ENCODE measurements at regions not wholly inside any gene's neighbourhood (a gene's known extent, or its start where the extent isn't known, plus 50 kb on each side); places are given as distances from the start of the nearest gene placed in this dataset.
"Not testable (repeated sequence)": the region's sequence is repeated elsewhere in the genome, so short reads cannot be mapped to it uniquely, and the experiment has no call there.

DNA sequence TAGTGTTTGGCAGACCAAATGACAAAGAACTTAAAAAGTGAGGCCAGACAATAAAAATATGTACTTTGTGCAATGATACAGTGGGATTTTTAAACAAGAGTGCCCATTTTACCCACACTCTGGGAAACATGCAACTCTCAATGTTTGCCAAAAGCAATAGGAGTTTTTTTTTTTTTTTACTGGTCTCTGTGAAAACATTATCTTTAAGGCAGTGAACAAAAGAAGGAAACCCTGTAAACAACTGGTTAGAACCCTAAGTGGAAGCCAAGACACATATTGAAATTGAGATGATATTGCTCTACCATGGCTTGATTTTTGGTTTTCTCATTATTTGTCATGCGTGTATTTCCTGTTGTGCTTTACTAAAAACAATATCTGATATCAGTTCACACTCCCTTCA lies 67.2 kb upstream of the PPP3CA start:
- no peaks in the 10 kb centered on the region for H3K9me3 ChIP-seq
- no peaks in the 10 kb centered on the region for H3K36me3 ChIP-seq
- no peak for DNase-seq
- no peaks in the 10 kb centered on the region for H3K27me3 ChIP-seq
- ATAC-seq (ENCODE audit: low FRiP score in 2 of 2): no peak
- H3K27ac ChIP-seq: no peak overlapping the region
- H3K4me3 ChIP-seq: no peak overlapping the region
- peaks cover 0 to 5% (median 2%) of the 10 kb centered on the region in 4 donors for H3K4me1 ChIP-seq
- TF ChIP-seq EP300 (IDR thresholded peaks at IDR 0.05) (no peak), POLR2A (IDR thresholded peaks at IDR 0.05) (no peak), POLR2AphosphoS5 (IDR thresholded peaks at IDR 0.05) (no peak)
- TF ChIP-seq, protein P1, sequence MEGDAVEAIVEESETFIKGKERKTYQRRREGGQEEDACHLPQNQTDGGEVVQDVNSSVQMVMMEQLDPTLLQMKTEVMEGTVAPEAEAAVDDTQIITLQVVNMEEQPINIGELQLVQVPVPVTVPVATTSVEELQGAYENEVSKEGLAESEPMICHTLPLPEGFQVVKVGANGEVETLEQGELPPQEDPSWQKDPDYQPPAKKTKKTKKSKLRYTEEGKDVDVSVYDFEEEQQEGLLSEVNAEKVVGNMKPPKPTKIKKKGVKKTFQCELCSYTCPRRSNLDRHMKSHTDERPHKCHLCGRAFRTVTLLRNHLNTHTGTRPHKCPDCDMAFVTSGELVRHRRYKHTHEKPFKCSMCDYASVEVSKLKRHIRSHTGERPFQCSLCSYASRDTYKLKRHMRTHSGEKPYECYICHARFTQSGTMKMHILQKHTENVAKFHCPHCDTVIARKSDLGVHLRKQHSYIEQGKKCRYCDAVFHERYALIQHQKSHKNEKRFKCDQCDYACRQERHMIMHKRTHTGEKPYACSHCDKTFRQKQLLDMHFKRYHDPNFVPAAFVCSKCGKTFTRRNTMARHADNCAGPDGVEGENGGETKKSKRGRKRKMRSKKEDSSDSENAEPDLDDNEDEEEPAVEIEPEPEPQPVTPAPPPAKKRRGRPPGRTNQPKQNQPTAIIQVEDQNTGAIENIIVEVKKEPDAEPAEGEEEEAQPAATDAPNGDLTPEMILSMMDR (IDR thresholded peaks at IDR 0.05): no peak
- 72 to 75% methylated on average over 1 of the region's 1 CpG for WGBS, 2 donors

DNA sequence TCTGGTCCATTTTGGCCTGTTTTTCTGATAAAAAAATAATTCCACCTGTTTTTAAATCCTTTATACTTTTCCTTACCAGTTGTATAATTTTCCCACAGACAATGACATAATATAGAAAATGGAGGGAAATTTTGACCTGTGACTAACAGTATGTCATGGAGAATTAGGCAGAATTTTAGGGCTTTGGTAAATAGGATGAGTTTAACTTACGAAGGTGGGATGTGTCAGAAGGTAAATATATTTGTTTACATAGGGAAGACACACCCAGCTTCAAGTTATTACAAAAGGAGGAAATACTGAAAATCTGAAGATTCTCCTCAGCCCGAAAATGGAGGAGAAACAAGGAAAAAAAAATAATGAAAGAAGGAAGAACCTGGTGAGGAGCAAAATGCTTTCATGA lies 64.6 kb upstream of the PPP3CA start:
- WGBS, 2 donors: 65 to 75% methylated on average over 2 of the region's 2 CpGs
- H3K27ac ChIP-seq: no peak overlapping the region
- H3K27me3 ChIP-seq: no peaks in the 10 kb centered on the region
- no peak overlapping the region for H3K4me3 ChIP-seq
- H3K36me3 ChIP-seq: no peaks in the 10 kb centered on the region
- DNase-seq: no peak
- H3K9me3 ChIP-seq: no peaks in the 10 kb centered on the region
- no peak for ATAC-seq (ENCODE audit: low FRiP score in 2 of 2)
- H3K4me1 ChIP-seq: no peaks in the 10 kb centered on the region
- TF ChIP-seq POLR2AphosphoS5 (IDR thresholded peaks at IDR 0.05) (no peak), POLR2A (IDR thresholded peaks at IDR 0.05) (no peak)
- TF ChIP-seq, protein P1 (IDR thresholded peaks at IDR 0.05): no peak

DNA sequence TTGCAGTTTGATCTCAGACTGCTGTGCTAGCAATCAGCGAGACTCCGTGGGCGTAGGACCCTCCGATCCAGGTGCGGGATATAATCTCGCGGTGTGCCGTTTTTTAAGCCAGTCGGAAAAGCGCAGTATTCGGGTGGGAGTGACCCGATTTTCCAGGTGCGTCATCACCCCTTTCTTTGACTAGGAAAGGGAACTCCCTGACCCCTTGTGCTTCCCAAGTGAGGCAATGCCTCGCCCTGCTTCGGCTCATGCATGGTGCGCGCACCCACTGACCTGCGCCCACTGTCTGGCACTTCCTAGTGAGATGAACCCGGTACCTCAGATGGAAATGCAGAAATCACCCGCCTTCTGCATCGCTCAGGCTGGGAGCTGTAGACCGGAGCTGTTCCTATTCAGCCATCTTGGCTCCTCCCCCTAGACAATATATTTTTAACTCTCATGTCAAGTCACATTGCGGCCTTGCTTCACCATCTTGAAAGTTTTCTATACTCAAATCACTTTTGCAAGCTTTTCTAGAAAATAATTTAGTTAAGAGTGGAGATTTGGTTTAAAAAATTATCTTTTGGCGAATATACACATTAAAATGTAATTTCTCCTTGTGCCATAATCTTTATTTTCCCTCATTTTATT lies 64.1 kb upstream of the PPP3CA start:
- not testable (repeated sequence) for H3K27me3 ChIP-seq; ATAC-seq (ENCODE audit: low FRiP score in 2 of 2); H3K27ac ChIP-seq; H3K4me1 ChIP-seq; H3K9me3 ChIP-seq; H3K36me3 ChIP-seq; H3K4me3 ChIP-seq
- DNase-seq: peak in 1 of 2 donors; percentile 29
- 95 to 96% methylated on average over 24 of the region's 24 CpGs for WGBS, 2 donors

DNA sequence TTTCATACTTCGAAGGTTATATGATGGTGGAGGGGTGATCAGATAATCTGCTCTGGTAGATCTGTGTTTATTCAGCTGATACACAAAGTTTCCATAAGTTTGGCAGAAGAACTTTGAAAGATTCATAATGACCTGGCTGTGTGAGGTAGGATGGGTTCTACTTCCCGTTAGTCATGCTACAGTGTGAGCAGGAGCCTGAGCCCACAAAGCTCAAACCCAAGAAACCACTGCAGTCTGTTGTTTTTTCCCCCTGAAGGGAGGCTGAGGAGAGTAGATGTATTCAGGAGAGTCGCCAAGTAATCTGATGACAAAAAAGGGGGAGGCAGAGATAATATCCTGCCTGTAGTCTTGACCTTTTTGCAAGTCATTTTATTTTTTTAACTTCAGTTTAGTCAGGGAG lies 52.8 kb upstream of the PPP3CA start:
- no peak for ATAC-seq (ENCODE audit: low FRiP score in 2 of 2)
- H3K27ac ChIP-seq: no peak overlapping the region
- no peak overlapping the region for H3K4me3 ChIP-seq
- H3K4me1 ChIP-seq: no peaks in the 10 kb centered on the region
- no peaks in the 10 kb centered on the region for H3K9me3 ChIP-seq
- TF ChIP-seq POLR2A (IDR thresholded peaks at IDR 0.05) (no peak), POLR2AphosphoS5 (IDR thresholded peaks at IDR 0.05) (no peak), EP300 (IDR thresholded peaks at IDR 0.05) (no peak)
- TF ChIP-seq, protein P1 (IDR thresholded peaks at IDR 0.05): no peak
- H3K27me3 ChIP-seq: no peaks in the 10 kb centered on the region
- 76 to 82% methylated on average over 3 of the region's 3 CpGs for WGBS, 2 donors
- H3K36me3 ChIP-seq: no peaks in the 10 kb centered on the region
- no peak for DNase-seq

DNA sequence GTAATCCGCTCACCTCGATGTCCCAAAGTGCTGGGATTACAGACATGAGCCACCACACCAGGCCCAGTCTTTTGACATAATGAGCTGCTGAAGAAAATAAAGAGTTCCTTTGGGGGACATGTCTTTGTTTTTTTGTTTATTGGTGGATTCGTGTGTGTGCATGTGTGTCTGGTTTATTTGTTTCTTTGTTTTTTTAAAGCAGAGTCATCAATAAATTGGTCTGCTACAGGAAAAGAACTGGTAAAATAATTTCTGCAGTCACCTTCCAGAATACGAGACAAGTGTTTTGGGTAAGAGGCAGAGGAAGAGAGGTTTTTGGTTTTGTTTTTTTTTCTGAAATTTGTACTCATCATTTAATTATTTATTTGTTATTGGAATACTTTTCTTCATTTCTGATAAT lies 51.5 kb upstream of the PPP3CA start:
- ATAC-seq (ENCODE audit: low FRiP score in 2 of 2) (no peak), DNase-seq (no peak)
- Histone ChIP-seq H3K36me3 (no peaks in the 10 kb centered on the region), H3K9me3 (no peaks in the 10 kb centered on the region), H3K27ac (no peak overlapping the region), H3K4me1 (no peaks in the 10 kb centered on the region), H3K4me3 (no peak overlapping the region), H3K27me3 (no peaks in the 10 kb centered on the region)
- no peak for TF ChIP-seq EP300 (IDR thresholded peaks at IDR 0.05)
- no peak for TF ChIP-seq POLR2AphosphoS5 (IDR thresholded peaks at IDR 0.05)
- TF ChIP-seq, protein P1 (IDR thresholded peaks at IDR 0.05): no peak
- TF ChIP-seq POLR2A (IDR thresholded peaks at IDR 0.05): no peak
- WGBS, 2 donors: 89 to 92% methylated on average over 4 of the region's 4 CpGs

Small RNA genes in the stretch of these regions (small RNA-seq; reads per million reads assigned to genes)
- gene RNU6-462P: 0 reads per million in 4 donors
